ENCODE measurements at regions not wholly inside any gene's neighbourhood (a gene's known extent, or its start where the extent isn't known, plus 50 kb on each side); places are given as distances from the start of the nearest gene placed in this dataset.
"Not testable (repeated sequence)": the region's sequence is repeated elsewhere in the genome, so short reads cannot be mapped to it uniquely, and the experiment has no call there.

DNA sequence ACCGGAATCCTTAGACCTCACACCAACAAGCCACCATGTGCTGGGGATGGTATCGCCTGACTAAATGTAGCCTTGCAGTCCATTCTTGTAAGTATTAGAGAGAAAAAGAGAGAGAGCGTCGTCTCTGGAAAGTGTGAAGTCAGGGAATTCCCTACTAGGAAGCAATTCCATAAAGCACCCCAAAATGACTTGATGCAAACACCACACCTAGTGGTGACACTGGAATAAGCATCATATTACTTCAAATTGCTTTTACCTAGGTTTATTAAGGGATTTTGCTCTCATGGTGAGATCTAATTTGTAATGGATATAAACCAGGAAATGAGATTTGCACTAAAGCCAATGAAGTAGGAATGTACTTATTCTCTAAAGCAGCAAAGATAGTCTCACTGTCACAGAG lies 111.4 kb upstream of the METTL9 start:
- H3K4me3 ChIP-seq (ENCODE audit: low read depth, low read length); DNase-seq (ENCODE audit: low read depth): not testable (repeated sequence)

GRCh38 chr16:21499046-21499445 lies 100.3 kb upstream of the METTL9 start:
- DNase-seq (ENCODE audit: low read depth); H3K4me3 ChIP-seq (ENCODE audit: low read depth, low read length): not testable (repeated sequence)

GRCh38 chr16:21501223-21501868 lies 98.0 kb upstream of the METTL9 start:
- peak overlapping the region; percentile 70 for H3K4me3 ChIP-seq (ENCODE audit: low read depth, low read length)
- not testable (repeated sequence) for DNase-seq (ENCODE audit: low read depth)

GRCh38 chr16:21501869-21502667 lies 97.3 kb upstream of the METTL9 start:
- peak; percentile 94 for DNase-seq (ENCODE audit: low read depth)
- peak overlapping the region; percentile 70 for H3K4me3 ChIP-seq (ENCODE audit: low read depth, low read length)
- no peak for TF ChIP-seq CTCF (IDR thresholded peaks at IDR 0.05; ENCODE audit: control insufficient read depth, extremely low read depth, insufficient read depth)

DNA sequence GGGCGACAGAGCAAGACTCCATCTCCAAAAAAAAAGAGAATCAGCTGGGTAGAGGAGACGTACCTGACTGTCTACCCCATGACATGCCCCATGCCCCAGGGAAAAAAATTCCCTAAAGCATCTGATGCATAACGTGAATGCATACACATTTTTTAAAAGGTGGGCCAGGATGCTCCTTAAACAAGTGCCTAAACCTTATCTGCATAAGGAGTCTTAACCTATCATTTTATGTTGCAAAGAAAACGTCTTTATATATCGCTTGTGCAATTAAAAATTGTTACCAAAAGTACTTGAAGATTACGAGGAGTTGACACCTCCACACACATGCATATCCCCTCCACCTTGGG lies 95.8 kb upstream of the METTL9 start:
- DNase-seq (ENCODE audit: low read depth); H3K4me3 ChIP-seq (ENCODE audit: low read depth, low read length): not testable (repeated sequence)

DNA sequence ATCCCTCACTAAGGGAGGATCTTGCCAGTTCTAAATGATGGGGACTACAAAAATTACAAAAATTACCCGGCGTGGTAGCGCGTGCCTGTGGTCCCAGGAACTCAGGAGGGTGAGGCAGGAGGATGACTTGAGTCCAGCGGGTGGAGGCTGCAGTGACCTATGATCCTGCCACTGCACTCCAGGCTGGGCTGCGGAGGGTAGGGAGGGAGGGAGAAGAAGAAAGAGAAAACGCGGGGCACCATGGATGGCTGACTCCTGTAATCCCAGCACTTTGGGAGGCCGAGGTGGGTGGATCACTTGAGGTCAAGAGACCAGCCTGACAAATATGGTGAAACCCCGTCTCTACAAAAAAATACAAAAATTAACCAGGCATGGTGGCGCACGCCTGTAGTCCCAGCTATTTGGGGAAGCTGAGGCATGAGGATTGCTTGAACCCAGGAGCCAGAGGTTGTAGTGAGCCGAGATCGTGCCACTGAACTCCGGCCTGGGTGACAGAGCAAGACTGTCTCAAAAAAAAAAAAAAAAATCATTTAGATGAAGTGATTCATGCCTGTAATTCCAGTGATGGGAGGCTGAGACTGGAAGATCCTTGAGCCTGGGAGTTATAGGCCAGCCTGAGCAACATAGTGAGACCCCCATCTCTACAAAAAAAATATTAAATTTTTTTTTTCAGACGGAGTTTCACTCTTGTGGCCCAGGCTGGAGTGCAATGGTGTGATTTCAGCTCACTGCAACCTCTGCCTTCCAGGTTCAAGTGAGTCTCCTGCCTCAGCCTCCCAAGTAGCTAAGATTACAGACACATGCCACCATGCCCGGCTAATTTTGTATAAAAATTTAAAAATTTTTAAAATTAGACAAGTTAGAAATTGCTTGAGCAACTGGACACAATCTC lies 95.2 kb upstream of the METTL9 start:
- H3K4me3 ChIP-seq (ENCODE audit: low read depth, low read length); DNase-seq (ENCODE audit: low read depth): not testable (repeated sequence)

- DNase-seq (ENCODE audit: low read depth); H3K4me3 ChIP-seq (ENCODE audit: low read depth, low read length): not testable (repeated sequence)
These were observed 93.4 kb upstream of the METTL9 start for GRCh38 chr16:21505751-21506520.

DNA sequence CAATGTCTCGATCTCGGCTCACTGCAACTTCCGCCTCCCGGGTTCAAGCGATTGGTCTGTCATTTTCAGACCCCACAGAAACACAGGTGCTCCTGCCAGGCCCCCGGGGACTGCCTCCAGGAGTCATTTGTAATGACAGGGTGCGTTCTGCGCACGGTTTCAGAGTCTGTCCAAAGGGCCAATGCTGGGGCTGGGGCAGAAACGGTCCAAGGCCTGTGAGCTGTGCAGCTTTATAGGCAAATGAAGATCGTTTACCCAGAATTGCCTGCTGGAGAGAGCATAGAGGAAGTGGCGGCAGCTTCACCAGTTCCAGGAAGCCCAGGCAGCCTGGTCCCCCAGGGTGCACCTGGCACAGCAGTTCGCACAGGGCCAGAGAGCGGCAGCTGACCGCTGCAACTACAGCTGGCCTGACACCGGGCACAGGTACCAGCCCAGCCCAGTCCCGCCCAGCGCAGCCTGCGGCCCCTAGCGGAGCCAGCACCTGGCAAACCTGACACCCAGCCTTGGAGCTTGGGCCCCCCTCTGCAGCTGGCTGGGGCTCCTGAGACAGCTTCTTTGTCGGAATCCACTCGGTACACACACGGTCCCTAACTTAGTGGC lies 92.4 kb upstream of the METTL9 start:
- not testable (repeated sequence) for H3K4me3 ChIP-seq (ENCODE audit: low read depth, low read length); DNase-seq (ENCODE audit: low read depth)
- TF ChIP-seq CTCF (IDR thresholded peaks at IDR 0.05; ENCODE audit: control insufficient read depth, extremely low read depth, insufficient read depth), result peak; percentile 24; the same call in 1 of the 2 replicates

- not testable (repeated sequence) for H3K4me3 ChIP-seq (ENCODE audit: low read depth, low read length); DNase-seq (ENCODE audit: low read depth)
These were observed 91.6 kb upstream of the METTL9 start for GRCh38 chr16:21507631-21508305.

- DNase-seq (ENCODE audit: low read depth); H3K4me3 ChIP-seq (ENCODE audit: low read depth, low read length): not testable (repeated sequence)
These were observed 90.5 kb upstream of the METTL9 start for GRCh38 chr16:21508661-21509436.

DNA sequence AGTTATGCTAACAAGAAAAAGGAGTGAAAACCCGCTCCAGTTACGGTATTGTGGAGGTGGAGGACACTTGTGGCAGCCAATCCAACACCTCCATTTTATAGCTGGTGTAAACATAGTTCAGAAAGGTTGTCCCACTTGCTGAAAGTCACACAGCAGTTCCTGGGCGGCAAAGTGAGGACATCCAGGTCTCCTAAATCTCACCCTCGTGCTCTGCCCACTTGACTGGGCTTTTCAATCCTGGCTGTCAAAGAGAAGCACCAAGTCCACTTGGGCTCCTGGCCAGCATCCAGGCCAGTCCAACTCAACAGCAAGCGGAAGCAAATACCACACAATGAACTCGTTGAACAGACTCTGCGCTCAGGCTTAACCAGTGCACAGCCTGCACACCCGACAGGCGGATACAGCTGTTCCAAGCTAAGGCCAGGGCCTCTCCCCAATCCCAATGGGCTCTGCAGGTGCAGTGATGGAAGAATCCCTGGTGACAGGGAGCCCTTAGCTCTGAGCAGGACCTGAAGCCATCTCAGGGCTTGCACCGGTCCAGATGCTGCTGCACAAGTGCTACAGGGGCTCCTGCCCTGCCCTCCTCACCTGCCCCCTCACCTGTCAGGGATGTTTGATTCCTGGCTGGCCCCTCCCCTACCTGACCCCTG lies 89.8 kb upstream of the METTL9 start:
- not testable (repeated sequence) for DNase-seq (ENCODE audit: low read depth); H3K4me3 ChIP-seq (ENCODE audit: low read depth, low read length)

DNA sequence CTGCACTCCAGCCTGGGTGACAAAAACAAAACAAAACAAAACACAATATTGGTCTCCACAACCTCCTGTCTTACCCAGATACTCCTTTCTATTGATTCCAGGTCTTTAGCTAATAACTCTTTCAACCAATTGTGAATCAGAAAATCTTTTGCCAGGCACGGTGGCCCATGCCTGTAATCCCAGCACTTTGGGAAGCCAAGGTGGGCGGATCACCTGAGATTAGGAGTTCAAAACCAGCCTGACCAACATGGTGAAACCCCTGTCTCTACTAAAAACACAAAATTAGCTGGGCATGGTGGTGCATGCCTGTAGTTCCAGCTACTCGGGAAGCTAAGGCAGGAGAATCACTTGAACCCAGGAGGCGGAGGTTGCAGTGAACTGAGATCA lies 88.5 kb upstream of the METTL9 start:
- DNase-seq (ENCODE audit: low read depth); H3K4me3 ChIP-seq (ENCODE audit: low read depth, low read length): not testable (repeated sequence)

- H3K4me3 ChIP-seq (ENCODE audit: low read depth, low read length); DNase-seq (ENCODE audit: low read depth): not testable (repeated sequence)
These were observed 87.8 kb upstream of the METTL9 start for GRCh38 chr16:21511315-21512210.
